ENCODE measurements at regions not wholly inside any gene's neighbourhood (a gene's known extent, or its start where the extent isn't known, plus 50 kb on each side); places are given as distances from the start of the nearest gene placed in this dataset.
"Not testable (repeated sequence)": the region's sequence is repeated elsewhere in the genome, so short reads cannot be mapped to it uniquely, and the experiment has no call there.

DNA sequence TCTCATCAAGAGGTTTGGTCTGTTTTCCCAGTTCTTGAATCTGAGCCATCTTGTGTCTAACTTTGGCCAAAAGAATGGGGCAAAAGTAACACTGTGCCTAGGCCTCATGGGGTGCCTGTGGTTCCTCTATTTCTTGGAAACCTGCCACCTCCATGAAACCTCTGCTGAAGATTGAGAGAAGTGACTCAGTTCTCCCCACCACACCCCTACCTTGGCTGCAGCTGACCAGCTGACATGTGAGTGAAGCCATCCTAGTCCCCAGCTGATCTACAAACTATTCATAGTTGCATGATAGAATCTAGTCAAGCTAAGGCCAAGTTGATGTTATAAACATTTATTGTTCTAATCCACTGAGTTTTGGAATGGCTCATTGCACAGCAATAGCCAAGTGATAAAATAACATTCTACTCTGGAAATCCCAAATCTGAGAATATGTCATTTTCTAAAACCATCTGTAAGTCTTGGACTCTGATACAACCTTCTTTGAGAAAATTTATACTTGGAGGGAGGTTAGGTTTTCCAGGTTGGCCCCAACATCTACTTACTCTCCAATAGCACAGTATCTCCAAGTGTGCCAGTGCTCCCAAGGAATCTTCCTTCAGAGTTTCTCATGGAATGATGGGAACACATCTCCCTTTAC lies 107.0 kb upstream of the SMLR1 start:
- no peak for DNase-seq

DNA sequence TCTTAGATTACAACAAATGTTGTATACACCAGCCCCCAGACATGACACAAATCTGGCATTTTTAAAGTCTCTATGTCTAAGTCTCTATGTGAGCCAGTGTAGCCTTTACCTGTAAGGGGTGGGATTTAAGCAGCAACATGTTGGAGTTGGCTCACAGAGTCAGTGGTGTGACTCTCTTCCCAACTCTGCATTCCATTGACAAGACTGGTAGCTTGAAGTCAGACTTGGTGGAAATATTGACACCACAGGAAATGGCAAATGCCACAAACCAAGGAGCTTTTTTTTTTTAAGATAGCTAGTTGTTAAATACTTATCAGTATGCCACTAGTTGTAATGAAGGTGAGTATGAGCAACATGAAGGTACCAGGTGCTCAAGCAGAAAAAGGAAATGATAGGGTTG lies 103.1 kb upstream of the SMLR1 start:
- no peak for DNase-seq

DNA sequence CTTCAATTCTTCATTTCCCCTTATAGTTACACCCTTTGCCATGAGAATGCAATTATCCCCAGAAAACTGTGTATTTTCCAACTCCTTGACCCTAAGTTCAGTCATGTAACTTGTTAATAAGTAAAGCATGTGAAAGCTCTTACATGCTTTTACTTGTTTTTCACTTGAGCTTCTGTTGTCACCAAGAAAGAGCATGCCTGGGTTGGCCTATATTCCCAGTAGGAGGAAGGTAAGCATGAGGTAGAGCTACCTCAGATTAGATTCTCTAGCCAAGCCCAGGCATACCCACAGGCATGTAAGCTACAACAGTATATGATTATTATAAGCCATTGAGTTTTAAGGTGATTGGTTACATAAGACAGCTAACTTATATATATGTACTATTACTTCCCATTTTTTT lies 101.7 kb upstream of the SMLR1 start:
- no peak for DNase-seq

DNA sequence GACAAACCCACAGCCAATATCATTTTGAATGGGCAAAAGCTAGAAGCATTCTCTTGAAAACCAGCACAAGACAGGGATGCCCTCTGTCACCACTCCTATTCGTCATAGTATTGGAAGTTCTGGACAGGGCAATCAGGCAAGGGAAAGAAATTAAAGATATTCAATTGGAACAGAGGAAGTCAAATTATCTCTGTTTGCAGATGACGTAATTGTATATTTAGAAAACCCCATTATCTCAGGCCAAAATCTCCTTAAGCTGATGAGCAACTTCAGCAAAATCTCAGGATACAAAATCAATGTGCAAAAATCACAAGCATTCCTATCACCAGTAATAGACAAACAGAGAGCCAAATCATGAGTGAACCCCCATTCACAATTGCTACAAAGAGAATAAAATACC lies 99.1 kb upstream of the SMLR1 start:
- DNase-seq: not testable (repeated sequence)

DNA sequence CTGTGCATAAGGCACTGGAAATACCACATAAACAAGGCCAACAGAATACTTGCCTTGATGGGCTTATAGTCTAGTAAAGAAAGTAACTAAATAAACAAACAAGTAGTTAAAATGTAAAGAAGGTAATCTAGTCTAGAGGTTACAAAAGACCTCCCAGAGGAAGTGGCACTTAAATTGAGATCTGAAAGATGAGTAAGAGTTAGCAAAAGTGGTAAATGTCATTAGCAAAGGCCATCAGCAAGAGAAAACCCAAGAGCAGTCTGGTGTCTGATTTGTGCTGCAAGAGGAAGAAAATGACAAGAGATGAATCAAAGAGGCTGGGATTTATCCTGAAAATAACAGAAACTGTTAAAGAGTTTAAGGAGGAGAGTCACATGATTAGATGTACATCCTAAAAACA lies 96.6 kb upstream of the SMLR1 start:
- no peak for DNase-seq

DNA sequence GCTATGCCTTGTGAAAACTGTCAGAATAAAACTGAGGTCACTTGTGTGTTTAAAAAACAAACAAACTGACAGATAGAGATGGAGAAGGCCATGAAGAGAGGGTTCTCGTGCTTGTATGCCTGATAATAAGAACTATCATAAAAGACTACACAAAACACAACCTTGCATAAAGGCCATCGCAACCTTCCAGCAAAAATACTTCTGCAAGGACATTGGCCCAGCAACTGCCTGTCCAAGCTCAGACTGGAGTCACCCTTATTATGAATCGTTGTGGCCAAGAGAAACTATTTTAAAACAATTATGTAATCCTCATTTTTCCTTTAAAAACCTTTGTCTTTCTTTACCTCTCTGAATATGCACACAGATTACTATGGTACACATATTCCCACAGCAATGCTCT lies 93.0 kb upstream of the SMLR1 start:
- no peak for DNase-seq

DNA sequence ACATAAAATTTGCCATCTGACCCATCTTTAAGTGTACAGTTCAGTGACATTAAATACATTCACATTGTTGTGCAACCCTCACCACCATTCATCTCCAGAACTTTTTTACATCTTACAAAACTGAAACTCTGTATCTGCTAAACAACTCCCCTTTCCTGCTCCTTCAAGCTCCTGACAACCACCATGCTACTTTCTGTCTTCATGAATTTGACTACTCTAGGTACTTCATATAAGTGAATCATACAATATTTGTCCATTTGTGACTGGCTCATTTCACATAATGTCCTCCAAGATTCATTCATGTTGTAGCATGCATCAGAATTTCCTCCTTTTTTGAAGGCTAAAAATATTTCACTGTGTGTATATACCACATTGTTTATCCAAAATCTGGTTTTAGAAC lies 86.9 kb upstream of the SMLR1 start:
- no peak for DNase-seq

DNA sequence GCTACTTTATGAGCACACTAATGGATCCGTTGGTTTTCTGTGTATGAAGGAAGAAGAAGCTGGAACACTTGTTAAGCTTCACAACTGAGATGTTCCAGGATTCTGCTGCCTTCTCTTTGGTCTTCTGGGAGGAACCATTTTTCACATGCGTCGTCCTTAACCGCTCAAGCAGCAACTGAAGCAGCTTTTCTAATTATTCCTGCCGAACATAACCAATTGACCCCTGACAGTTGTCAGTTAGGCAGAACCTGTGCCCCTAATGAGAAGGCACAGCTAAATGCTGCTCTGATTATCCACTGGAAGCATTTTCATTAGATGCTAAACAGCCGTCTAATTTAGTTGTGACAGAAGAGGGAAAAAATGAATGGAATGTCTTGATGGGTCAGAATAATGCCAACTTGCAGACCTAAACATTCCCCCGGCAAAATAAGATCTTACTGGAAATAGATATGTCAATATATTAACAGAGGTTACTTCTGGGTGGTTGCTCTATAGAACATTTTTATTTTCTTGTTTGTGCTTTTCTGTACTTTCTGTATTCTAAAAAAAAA lies 85.0 kb upstream of the SMLR1 start:
- no peak for DNase-seq

DNA sequence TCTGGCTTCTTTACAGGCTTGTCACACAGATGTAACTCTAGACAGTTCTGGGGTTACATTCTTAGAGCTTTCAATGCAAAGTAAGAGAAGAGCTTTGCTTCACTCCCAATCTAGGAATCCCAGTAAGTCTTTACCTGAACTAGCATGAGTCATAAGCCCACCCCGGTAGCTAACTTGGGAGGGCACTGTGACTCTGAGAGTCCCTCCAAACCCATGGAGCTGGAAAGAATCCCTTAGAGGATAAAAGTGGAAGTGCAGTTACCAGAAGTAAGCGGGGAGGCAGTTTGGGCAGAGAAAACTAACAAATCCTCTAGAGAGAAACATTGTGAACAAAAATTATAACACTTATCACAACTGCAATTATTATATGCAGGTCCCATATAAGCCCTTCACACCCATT lies 84.0 kb upstream of the SMLR1 start:
- DNase-seq: no peak

DNA sequence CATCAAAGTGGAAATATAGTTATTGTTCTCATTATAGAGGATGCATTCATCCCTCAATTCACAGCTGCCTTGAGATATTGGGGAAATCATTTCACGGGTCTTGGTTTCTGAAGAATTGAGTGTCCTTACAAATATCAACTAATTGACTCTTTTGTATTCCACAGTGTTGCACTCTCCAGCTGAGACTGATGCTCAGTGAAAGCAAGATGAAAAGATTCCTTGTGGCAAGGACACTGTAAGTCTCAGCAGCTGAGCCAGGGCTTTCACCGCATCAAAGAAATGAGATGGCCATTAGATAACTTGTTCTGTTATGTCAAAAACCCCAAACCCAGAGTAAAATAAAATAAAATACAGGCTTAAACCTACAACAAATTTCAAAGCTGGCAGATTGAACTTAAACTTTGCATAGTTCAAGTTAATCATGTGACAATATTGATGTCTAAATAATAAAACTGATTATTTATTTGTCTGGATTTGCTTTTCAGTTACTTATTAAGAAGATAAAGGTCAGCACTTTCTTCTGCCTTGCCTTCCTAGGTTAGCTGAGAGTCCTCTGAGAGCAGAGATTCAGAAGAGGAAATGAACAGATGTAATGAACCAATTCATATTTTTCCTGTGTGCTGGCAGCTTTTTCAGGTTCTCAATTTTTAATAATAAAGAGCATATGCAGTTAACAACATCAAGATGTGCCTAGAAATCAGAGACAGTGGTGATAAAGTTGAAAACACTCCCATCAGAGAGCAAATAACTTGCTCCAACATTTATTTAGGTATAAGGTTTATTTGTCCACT lies 82.4 kb upstream of the SMLR1 start:
- no peak for DNase-seq

DNA sequence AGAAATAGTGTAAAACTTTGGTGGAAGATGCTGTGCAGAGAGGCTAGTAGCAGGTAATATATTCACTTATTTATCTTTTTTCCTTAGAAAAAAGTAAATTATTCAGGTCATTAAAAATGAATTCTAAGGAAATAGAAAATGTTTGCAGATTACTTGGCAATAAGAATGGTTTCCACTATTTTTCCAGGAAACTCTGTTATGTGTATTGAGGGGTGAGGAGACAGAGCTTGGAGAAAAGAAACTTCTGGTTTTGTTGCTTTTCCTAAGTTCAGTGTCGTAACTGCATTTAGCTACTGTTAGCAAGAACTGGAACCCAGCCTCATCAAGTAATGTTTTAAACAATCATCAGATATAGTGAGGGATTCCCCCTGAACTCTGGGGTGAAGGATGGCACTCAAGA lies 79.2 kb upstream of the SMLR1 start:
- no peak for DNase-seq

DNA sequence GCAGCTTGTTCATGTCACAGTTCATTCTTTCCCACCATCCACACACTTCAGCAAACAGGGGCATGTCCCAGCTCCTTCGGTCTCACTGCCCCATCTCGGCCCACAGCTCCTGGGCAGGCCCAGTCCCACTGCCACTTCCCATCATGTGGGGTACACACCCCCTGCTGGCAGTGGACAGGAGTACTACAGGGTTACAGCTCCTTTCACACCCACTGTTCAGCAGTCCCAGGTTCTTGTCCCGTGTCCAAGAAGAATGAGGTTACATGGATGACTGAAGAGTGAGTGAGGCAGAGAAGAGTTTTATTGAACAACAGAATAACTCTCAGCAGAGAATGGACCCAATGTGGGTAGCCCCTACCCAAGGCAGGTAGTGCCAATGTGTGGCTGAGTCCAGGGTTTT lies 77.8 kb upstream of the SMLR1 start:
- no peak for DNase-seq

DNA sequence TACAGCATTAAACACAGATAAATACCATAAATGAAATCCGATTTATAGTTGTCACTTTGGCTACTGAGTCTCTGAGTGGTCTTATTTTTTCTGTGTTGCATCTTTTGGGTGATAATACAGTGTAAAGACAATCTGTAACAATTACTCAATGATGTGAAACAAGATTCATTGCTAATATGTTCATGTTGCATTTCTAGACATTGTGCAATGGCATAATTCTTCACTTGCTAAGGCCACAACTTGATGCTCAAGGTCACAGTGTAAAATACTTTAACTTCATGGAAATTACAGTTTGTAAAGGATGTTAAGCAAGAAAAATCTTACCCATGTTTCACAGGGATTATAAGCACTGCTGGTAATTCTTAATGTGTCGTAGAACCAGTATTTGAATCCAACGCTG lies 74.9 kb upstream of the SMLR1 start:
- no peak for DNase-seq

DNA sequence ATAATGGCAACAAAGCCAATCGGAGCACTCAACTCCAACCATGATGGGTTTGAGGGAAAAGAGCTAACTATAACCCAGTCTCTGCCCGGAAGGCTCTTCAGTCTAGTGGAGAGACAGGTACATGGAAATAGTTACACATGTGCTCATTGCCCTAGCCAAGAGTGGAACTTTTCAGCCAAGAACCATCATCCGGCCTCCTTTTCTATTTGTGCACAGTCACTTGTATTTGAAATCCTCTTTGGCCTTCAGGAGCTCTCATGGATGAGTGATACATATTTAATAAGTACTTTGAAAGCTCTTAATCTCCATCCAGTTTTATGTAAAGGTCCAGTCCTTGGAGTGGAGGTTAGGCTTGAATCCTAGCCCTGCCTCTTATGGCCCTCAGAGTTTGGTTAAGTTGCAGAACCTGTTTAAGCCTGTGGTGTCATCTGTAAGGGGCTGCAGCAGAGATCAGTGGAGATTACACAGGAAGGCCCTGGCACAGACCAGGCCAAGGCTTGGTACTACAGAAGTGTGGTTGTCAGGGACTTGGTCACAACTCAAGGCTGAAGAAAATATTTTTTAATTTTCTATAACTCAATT lies 72.3 kb upstream of the SMLR1 start:
- DNase-seq: no peak

DNA sequence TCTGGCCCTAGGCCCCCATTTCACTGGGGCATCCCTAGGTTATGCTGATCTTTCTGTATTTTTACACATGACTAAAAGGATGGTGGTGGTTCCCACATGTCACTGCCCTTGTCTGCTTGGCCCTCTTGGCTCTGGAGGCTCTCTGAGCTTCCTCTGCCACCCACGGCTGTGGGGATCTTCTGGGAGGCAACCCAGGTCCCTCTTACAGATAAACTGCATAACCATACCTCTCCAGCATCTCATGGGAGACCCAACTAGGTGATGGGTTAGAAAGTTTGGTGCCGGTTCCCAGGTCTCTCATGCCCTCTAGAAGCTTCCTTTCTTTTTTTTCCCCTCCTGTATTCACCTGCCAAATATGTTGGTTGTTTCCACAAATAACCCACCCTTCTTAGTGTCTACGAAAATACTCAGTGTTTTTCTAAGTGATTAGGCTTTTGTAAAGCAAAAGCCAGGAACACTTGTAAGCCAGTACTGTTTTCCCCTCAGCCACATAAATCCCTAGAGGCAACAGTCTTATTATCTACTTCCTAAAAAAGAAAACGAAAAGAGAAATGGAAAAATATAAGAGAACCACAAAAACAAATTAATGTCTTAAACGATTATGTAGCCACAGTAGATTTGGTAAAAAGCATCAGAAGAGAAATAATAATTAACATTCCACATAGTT lies 71.7 kb upstream of the SMLR1 start:
- no peak for DNase-seq

DNA sequence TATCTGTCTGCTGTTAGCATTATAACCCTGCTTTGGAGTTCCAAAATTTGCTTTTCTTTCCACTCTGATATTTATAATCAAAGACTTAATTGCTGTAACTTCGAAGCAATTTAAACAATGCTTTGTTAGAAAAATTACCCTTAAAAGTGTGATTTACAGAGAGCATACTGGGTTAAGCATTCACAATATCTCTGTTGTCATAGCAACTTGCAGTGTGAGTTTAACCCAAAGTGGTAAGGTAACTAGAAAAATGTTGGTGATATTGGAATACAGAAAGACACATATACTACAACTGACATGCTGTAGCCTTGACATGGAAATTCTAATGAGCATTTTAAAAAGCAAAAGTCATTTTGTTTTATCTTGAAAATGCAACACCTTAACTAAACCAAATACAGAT lies 70.4 kb upstream of the SMLR1 start:
- DNase-seq: no peak

DNA sequence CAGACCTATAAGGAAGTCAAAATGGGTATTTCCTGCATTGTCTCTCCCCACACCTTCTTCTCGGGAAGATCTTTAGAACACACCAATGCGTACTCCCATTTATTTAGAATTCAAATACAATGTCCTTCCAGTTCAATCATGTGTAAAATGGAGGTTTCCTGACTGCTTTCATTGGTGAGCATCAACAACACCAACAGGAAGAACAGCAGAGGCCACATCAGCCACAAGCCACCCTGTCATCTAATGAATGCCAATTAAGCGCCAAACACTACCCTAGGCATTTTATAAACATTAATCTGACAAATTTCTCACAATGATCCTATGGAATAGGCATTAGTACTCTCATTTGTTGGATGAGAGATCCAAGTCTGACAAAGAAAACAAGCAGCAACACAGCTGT lies 68.4 kb upstream of the SMLR1 start:
- DNase-seq: no peak

DNA sequence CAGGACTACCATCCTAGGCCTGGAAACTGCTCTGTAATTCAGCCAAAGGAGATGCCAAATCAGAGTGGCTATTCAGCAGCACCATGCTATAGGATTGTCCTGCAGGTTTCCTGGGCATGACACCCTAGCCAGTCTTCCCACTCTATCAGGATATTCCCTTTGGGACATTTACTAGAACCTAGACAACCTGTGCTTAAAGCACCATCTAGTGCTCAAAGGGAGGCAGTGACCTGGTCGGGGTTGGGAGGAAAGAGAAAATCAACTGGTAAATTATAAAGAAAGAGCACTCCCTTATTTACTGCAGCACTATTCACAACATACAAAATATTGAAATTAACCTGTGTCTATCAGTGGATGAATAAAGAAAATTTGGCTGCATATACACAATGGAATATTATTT lies 67.2 kb upstream of the SMLR1 start:
- DNase-seq: no peak

DNA sequence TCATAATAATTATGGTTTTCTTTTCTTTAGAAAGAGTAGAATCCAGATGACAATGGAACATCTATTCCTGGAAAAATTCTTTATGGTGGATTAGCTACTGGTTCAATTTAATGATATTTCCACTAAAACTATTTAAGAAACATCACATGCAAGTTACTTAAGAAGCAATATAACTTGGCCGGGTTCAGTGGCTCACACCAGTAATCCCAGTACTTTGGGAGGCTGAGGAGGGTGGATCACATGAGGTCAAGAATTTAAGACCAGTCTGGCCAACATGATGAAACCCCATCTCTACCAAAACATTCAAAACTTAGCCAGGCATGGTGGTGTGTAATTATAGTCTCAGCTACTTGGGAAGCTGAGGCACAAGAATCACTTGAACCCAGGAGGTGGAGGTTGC lies 65.9 kb upstream of the SMLR1 start:
- no peak for DNase-seq

DNA sequence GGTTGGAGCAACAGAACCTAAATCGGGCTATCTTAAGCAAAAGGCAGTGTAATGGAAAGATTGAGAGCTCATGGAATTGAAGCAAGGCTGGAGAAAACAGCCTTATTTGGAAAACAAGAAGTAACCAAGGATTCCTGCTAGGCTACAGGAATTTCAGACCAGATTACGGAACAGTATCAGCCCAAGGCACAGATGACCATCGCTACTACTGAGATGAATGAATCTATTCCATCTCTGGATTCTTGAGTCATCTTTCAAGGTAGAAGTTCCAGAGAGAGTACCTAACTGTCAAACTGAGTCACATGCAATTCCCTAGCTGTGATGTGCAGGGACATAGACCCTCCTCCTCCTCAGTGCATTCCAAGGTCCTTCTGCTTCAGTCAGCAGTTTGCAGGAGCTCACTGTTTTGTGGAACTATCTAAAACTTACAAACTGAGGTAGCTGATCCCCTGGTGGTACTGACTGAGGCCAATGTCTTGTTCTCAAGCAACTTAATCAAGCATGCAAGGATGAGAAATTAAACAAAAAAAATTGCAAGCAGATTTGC lies 62.0 kb upstream of the SMLR1 start:
- DNase-seq: no peak

DNA sequence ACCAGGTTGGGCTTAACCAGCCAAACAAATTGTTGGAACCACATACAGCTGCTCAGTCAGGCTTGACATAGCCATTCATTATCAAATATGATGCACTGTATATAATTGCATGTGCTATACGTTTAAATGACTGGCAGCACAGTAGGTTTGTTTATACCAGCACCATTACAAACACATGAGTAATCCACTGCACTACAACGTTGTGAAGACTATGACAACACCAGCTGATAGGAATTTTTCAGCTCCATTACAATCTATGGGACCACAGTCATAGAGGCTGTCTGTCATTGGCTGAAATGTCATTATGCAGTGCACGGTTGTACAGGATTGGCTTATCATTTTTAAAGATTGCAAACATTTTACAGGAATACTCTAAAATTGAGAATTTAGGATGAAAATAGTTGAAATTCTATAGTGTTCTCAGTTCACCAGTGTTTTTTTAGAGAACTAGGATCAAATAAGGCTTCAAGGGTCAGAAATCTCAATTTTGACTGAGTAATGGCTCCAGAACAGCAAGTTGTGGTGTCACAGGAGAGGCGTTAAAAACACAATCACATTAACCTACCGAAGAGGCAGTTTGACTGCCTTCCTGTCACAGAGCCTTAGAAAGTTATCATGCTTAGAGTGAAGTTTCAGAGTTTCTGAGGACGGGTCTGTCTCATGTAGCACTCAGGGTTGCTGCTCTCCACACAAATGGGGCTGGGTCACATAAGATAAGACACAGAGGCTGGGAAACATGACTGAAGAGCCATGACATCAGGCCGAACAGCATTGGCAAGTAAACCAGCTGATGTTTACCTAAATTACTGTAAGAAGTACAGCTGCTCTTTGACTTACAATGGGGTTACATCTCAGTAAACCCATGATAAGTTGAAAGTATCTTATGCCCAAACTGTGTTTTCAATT lies 60.7 kb upstream of the SMLR1 start:
- DNase-seq: no peak

DNA sequence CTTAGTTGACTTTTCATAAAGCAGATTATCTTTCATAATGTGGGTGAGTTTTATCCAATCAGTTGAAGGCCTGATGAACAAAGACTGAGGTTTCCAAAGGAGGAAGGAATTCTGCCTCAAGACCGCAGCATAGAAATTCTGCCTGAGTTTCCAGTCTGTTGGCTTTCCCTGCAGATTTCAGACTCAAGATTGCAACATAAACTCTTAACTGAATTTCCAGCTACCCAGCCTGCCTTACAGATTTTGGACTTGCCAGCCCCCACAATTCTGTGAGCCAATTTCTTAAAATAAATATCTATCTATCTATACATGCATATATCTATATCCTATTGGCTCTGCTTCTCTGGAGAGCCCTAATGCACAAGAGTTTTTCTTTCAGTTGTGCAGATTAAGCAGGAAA lies 57.3 kb upstream of the SMLR1 start:
- no peak for DNase-seq

All from RPMI8226 (cell line).